ENCODE measurements at regions not wholly inside any gene's neighbourhood (a gene's known extent, or its start where the extent isn't known, plus 50 kb on each side); places are given as distances from the start of the nearest gene placed in this dataset.

GRCh38 chr5:24817966-24818365, 173.2 kb upstream of the CDH10 start:
- BruUV-seq (replicated peaks): no TSS peak
- TF ChIP-seq CTCF (conservative IDR thresholded peaks at IDR 0.05; ENCODE audit: low read depth, low read length) (no peak), EZH2 (IDR thresholded peaks at IDR 0.05; ENCODE audit: borderline replicate concordance, low read depth, low read length, poor library complexity, severe bottlenecking) (no peak)
- no peak overlapping the region for H3K27ac ChIP-seq (ENCODE audit: low read depth, low read length, poor library complexity, severe bottlenecking)
- no peak for DNase-seq (ENCODE audit: low spot score)
- H3K36me3 ChIP-seq (ENCODE audit: insufficient read depth, low read length, poor library complexity, severe bottlenecking): no peaks in the 10 kb centered on the region
- H3K4me1 ChIP-seq (ENCODE audit: insufficient read depth, low read length, poor library complexity, severe bottlenecking): no peaks in the 10 kb centered on the region
- intact Hi-C loops (cut with micrococcal nuclease; ENCODE audit: unreplicated experiment): no loop called here
- ChIA-PET CTCF (no interaction called here), POLR2A (ENCODE audit: low non-redundant PET) (no interaction called here)
- H3K27me3 ChIP-seq (replicated peaks; ENCODE audit: insufficient read depth, low read depth, low read length, poor library complexity): no peaks in the 10 kb centered on the region
- no peak overlapping the region for H3K4me3 ChIP-seq (ENCODE audit: low read depth, low read length, poor library complexity, severe bottlenecking)
- no peaks in the 10 kb centered on the region for H3K9me3 ChIP-seq (ENCODE audit: low read depth, low read length, poor library complexity, severe bottlenecking)

GRCh38 chr5:24816206-24816605, 171.4 kb upstream of the CDH10 start:
- POLR2A ChIA-PET (ENCODE audit: low non-redundant PET): no interaction called here
- Histone ChIP-seq H3K27me3 (replicated peaks; ENCODE audit: insufficient read depth, low read depth, low read length, poor library complexity) (no peaks in the 10 kb centered on the region), H3K4me3 (ENCODE audit: low read depth, low read length, poor library complexity, severe bottlenecking) (no peak overlapping the region), H3K36me3 (ENCODE audit: insufficient read depth, low read length, poor library complexity, severe bottlenecking) (no peaks in the 10 kb centered on the region), H3K4me1 (ENCODE audit: insufficient read depth, low read length, poor library complexity, severe bottlenecking) (no peaks in the 10 kb centered on the region), H3K27ac (ENCODE audit: low read depth, low read length, poor library complexity, severe bottlenecking) (no peak overlapping the region), H3K9me3 (ENCODE audit: low read depth, low read length, poor library complexity, severe bottlenecking) (no peaks in the 10 kb centered on the region)
- intact Hi-C loops (cut with micrococcal nuclease; ENCODE audit: unreplicated experiment): no loop called here
- TF ChIP-seq CTCF (conservative IDR thresholded peaks at IDR 0.05; ENCODE audit: low read depth, low read length): no peak
- no peak for TF ChIP-seq EZH2 (IDR thresholded peaks at IDR 0.05; ENCODE audit: borderline replicate concordance, low read depth, low read length, poor library complexity, severe bottlenecking)
- CTCF ChIA-PET: no interaction called here
- no TSS peak for BruUV-seq (replicated peaks)
- no peak for DNase-seq (ENCODE audit: low spot score)

- no peak for DNase-seq (ENCODE audit: low spot score)
- H3K27ac ChIP-seq (ENCODE audit: low read depth, low read length, poor library complexity, severe bottlenecking): no peak overlapping the region
- intact Hi-C loops (cut with micrococcal nuclease; ENCODE audit: unreplicated experiment): no loop called here
- no peaks in the 10 kb centered on the region for H3K27me3 ChIP-seq (replicated peaks; ENCODE audit: insufficient read depth, low read depth, low read length, poor library complexity)
- no TSS peak for BruUV-seq (replicated peaks)
- TF ChIP-seq CTCF (conservative IDR thresholded peaks at IDR 0.05; ENCODE audit: low read depth, low read length): no peak
- TF ChIP-seq EZH2 (IDR thresholded peaks at IDR 0.05; ENCODE audit: borderline replicate concordance, low read depth, low read length, poor library complexity, severe bottlenecking): no peak
- no peaks in the 10 kb centered on the region for H3K4me1 ChIP-seq (ENCODE audit: insufficient read depth, low read length, poor library complexity, severe bottlenecking)
- CTCF ChIA-PET: no interaction called here
- H3K4me3 ChIP-seq (ENCODE audit: low read depth, low read length, poor library complexity, severe bottlenecking): no peak overlapping the region
- POLR2A ChIA-PET (ENCODE audit: low non-redundant PET): no interaction called here
- no peaks in the 10 kb centered on the region for H3K9me3 ChIP-seq (ENCODE audit: low read depth, low read length, poor library complexity, severe bottlenecking)
- H3K36me3 ChIP-seq (ENCODE audit: insufficient read depth, low read length, poor library complexity, severe bottlenecking): no peaks in the 10 kb centered on the region
These were observed 160.5 kb upstream of the CDH10 start for GRCh38 chr5:24805230-24805629.

All from A673 (cell line).